ENCODE measurements at regions not wholly inside any gene's neighbourhood (a gene's known extent, or its start where the extent isn't known, plus 50 kb on each side); places are given as distances from the start of the nearest gene placed in this dataset.
"Not testable (repeated sequence)": the region's sequence is repeated elsewhere in the genome, so short reads cannot be mapped to it uniquely, and the experiment has no call there.

DNA sequence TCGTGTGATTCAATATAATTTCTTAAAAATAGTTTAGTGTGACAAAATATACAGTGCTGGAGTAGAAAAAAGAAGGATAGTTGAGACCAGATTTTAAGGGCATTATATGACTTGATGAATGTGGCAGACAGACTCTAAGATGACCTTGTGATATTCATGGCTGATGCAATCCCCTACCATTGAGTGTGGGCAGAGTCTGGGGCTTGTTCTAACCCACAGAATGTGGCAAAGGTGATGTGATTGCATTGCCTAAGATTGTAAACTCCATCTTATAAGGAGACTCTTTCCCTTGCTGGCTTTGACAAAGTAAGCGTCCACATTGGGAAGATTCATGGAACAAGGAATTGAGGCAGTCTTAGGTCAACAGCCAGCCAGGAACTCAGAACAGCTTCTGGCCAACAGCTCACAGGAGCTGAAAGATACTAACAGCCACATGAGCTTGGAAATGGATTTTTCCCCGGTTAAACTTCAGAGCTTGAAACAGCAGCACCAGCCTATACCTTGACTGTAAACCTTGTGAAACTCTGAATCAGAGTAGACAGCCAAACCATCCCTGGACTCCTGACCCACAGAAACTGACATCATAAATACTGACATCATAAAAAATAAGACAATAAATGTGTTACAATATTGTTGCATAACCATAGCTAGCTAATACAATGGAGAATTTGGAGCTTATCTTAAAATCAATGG lies 864.5 kb downstream of the TTLL7 start:
- TF ChIP-seq, protein P1, sequence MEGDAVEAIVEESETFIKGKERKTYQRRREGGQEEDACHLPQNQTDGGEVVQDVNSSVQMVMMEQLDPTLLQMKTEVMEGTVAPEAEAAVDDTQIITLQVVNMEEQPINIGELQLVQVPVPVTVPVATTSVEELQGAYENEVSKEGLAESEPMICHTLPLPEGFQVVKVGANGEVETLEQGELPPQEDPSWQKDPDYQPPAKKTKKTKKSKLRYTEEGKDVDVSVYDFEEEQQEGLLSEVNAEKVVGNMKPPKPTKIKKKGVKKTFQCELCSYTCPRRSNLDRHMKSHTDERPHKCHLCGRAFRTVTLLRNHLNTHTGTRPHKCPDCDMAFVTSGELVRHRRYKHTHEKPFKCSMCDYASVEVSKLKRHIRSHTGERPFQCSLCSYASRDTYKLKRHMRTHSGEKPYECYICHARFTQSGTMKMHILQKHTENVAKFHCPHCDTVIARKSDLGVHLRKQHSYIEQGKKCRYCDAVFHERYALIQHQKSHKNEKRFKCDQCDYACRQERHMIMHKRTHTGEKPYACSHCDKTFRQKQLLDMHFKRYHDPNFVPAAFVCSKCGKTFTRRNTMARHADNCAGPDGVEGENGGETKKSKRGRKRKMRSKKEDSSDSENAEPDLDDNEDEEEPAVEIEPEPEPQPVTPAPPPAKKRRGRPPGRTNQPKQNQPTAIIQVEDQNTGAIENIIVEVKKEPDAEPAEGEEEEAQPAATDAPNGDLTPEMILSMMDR (IDR thresholded peaks at IDR 0.05) = not testable (repeated sequence)
- not testable (repeated sequence) for TF ChIP-seq POLR2A, POLR2AphosphoS5 (IDR thresholded peaks at IDR 0.05)

Measured in suprapubic skin (tissue), 4 donors.